Tongue (tissue), 2 donors: ENCODE measurements at regions not wholly inside any gene's neighbourhood (a gene's known extent, or its start where the extent isn't known, plus 50 kb on each side); places are given as distances from the start of the nearest gene placed in this dataset. TPM values are rescaled to one million over a fixed set of nuclear protein-coding genes. Genes with fewer than 3 reads are reported as not detected.

Experiments
- DNase-seq: peaks from one replicate; pipeline ENCODE4 v3.0.0-alpha.2; 2015
- small RNA-seq: library from RNA; depleted of rRNA; stranded (forward); fragments of <200 nt; gene quantifications from one replicate; pipeline ENCODE3, GENCODE V24; 2014; ENCODE audit warnings: low replicate concordance

DNA sequence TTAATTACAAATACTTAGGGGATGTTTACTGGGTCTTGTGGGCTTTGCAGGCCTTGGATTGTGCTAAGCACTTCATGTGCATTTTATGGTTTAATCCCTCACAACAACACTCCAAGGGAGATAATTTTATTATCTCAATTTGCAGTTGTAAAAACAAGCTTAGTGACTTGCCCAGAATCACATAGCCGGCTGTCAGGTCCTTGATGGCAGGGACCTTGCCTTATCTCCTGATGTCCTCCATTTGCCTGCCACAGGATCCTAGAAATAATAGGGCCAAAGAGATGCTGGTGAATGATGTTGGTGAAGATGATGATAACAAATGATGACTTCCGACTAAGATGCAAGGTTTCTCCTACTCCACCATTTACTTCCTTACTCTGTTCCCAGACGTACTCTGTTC, 385.4 kb downstream of the TMEM135 start:
- no peak for DNase-seq

DNA sequence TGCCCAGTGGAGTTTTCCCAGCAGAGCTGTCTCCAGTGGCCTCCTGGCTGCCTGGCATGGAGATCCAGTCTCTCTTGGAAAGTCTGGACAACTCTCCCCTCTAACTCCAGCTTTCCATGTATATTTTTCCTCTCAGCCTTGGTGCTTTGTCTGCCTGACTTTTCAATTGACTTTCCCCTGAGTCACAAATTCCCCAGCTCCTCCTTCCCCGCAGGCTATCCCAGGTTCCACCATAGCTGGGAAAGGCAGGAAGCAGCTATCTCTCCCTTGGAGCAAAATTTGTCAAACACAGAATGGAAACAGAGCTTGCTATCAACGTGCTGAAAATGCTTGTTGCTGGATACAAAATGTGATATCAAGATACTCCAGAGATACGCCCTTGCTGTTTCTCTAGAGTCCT, 384.8 kb downstream of the TMEM135 start:
- DNase-seq, result no peak

GRCh38 chr11:87421422-87421821, 383.7 kb downstream of the TMEM135 start:
- peak; percentile 87 for DNase-seq

GRCh38 chr11:87417951-87418350, 380.2 kb downstream of the TMEM135 start:
- no peak for DNase-seq

GRCh38 chr11:87405843-87406242, 368.1 kb downstream of the TMEM135 start:
- no peak for DNase-seq

GRCh38 chr11:87405356-87405755, 367.6 kb downstream of the TMEM135 start:
- DNase-seq, result no peak

DNA sequence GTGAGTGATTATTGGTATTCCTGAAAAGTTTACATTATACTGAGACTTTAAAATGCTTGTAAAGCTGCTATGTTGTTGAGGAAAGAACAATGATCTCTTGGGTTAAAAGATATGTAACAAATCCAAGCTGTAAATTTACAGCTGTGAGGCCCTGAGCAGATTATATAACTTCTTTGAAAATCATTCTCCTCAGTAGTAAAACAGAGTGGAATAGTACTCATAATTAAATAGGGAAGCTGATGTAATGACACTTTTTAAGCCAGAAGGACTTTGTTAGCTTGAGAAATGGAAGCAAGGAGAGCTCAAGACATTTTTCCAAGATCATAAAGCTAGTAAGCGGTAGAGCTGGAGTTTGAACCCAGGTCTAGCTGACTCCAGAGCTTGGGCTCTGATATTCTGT, 363.9 kb downstream of the TMEM135 start:
- peak; percentile 4 for DNase-seq

DNA sequence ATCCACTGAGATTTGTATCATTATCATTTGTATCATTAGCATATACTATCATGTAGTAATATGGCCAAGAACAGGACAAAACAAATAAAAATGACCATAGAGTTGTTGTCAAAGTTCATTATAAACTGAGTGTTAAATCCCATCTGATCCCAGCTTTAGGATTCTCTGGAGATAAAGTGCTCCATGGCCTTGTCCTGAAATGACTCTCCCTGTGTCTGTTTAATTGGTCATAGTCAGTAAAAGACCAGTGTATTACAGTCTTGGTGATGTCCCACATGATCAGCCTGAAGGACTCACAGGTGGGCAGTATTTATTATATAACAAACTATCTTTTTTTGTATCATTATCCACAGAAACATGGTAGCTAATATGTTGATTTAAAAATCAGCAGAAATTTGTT, 361.6 kb downstream of the TMEM135 start:
- no peak for DNase-seq

- peak; percentile 35 for DNase-seq
Observed at GRCh38 chr11:87398931-87399330, 361.2 kb downstream of the TMEM135 start.

GRCh38 chr11:87397011-87397865, 359.5 kb downstream of the TMEM135 start:
- no peak for DNase-seq

- DNase-seq, result no peak
Observed at GRCh38 chr11:87394924-87395323, 357.2 kb downstream of the TMEM135 start.

DNA sequence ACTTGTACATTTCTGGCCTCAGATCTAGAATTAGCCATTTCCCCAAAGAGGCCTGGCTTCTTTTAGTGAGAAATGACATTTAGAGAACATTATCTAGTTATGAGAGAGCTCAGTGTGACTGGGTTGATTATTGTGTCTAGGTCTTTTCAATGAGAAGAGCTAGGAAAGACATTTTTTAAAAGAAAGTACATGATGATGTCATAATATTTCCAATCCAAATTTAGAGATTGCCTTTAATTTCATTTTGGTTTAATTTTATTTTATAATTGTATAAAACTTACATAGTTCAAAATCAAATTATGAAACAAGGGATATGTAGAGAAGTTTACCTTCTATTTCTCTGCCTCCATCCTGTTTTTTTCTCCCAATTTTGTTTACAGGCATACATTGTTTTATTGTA, 354.9 kb downstream of the TMEM135 start:
- DNase-seq, result no peak

GRCh38 chr11:87391496-87391895, 353.8 kb downstream of the TMEM135 start:
- DNase-seq, result no peak

- DNase-seq, result no peak
Observed at GRCh38 chr11:87384078-87384729, 346.5 kb downstream of the TMEM135 start.

DNA sequence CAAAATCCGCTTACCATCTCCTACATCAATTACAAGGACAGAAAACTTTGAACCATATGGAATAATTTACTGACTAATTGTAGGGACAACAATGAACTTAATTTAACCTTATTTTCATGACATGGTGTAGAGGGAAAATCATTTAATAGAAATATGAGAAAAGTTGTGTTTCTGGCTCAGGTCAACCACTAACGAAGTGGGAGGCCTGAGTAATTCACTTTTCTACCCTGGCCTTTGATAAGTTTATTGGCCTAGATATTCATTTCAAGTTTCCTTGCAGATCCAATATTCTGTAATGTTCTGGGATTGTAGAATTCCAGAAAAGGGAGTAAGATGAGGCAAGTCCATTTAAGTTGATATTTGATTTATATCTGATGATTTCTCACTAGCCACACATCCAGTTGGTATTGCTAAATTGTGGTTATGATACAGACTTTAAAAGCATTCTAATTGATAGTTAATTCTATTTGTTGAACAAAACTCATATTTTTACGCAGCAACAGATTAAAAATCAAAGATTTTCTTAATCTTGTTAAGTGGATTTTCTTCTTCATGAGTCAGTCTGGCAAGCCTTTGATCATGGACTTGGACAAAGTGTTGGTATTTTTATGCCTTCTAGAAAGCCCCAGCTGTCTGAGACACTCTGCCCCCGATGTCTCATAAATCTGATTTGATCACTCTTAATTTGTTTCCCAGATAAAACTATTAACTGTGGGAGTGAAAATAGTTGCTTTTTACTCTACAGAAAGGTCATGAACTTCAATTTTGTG, 336.5 kb downstream of the TMEM135 start:
- DNase-seq, result no peak

Small RNA genes in the stretch of these regions (small RNA-seq; reads per million reads assigned to genes)
- not detected for gene AP000676.1
- not detected for gene RF00026
- not detected for gene RNU6-1135P
